DND-41 (cell line): ENCODE measurements at regions not wholly inside any gene's neighbourhood (a gene's known extent, or its start where the extent isn't known, plus 50 kb on each side); places are given as distances from the start of the nearest gene placed in this dataset.
A peak's percentile ranks its signal among the peaks of the same experiment; 100 is the strongest.

Source experiments
- ATAC-seq: fragments of 200-7000 bp; cut with Tn5 transposase; 3 replicates; pipeline ENCODE4 v1.9.1; 2021; ENCODE audit warnings: low read depth; ENCODE audit not compliant: insufficient read depth
- DNase-seq: peaks from one replicate; pipeline ENCODE4 v3.0.0-alpha.2; 2020
- H2AFZ ChIP-seq: 2 replicates; pipeline ENCODE4 v1.6.0; 2012; ENCODE audit warnings: low read depth, low read length
- H3K27ac ChIP-seq: 2 replicates; pipeline ENCODE4 v1.5.1; 2012; ENCODE audit warnings: low read length, inconsistent platforms
- H3K27me3 ChIP-seq: fragments of 200-600 bp; sonication (generic); 2 replicates; pipeline ENCODE4 v1.6.0; 2012; ENCODE audit warnings: low read length, mild to moderate bottlenecking, inconsistent platforms; ENCODE audit not compliant: insufficient read depth, poor library complexity
- H3K36me3 ChIP-seq: 2 replicates; pipeline ENCODE4 v1.5.1; 2012; ENCODE audit warnings: low read length, inconsistent platforms; ENCODE audit not compliant: insufficient read depth
- H3K4me1 ChIP-seq: 2 replicates; pipeline ENCODE4 v1.5.1; 2012; ENCODE audit warnings: mild to moderate bottlenecking, low read length; ENCODE audit not compliant: insufficient read depth
- H3K4me2 ChIP-seq: 2 replicates; pipeline ENCODE4 v1.6.0; 2012; ENCODE audit warnings: mild to moderate bottlenecking, moderate library complexity, low read length, inconsistent platforms; ENCODE audit not compliant: insufficient read depth
- H3K4me3 ChIP-seq, 2 experiments: fragments of 200-600 bp in 1 of 2; shearing (Covaris generic) in 1 of 2; 2 replicates each; pipeline ENCODE4 v1.5.1; 2012 to 2016; ENCODE audit warnings: inconsistent platforms in 2 of 2, low read length in 2 of 2, mild to moderate bottlenecking in 2 of 2, low read depth in 1 of 2, moderate library complexity in 1 of 2
- H3K79me2 ChIP-seq: 2 replicates; pipeline ENCODE4 v1.6.0; 2012; ENCODE audit warnings: low read length, inconsistent platforms; ENCODE audit not compliant: insufficient read depth
- H3K9ac ChIP-seq: 2 replicates; pipeline ENCODE4 v1.6.0; 2012; ENCODE audit warnings: low read depth, mild to moderate bottlenecking, inconsistent platforms, low read length, moderate library complexity
- H3K9me3 ChIP-seq: 2 replicates; pipeline ENCODE4 v1.5.1; 2012; ENCODE audit warnings: low read length, moderate library complexity, mild to moderate bottlenecking, inconsistent platforms; ENCODE audit not compliant: insufficient read depth, severe bottlenecking
- H4K20me1 ChIP-seq: 2 replicates; pipeline ENCODE4 v1.6.0; 2012; ENCODE audit warnings: low read length; ENCODE audit not compliant: insufficient read depth
- EZH2 ChIP-seq: IDR thresholded peaks from 3 replicates; pipeline ENCODE4 v1.6.1; 2012; ENCODE audit warnings: borderline replicate concordance, low read depth, mild to moderate bottlenecking, moderate library complexity, low read length, inconsistent platforms; ENCODE audit not compliant: severe bottlenecking
- TF ChIP-seq, protein P1 (sequence below): IDR thresholded peaks from 2 replicates; pipeline ENCODE4 v1.5.1; 2012; ENCODE audit warnings: borderline replicate concordance, low read length, moderate library complexity, mild to moderate bottlenecking; ENCODE audit not compliant: poor library complexity, severe bottlenecking; ENCODE audit errors: extremely low read depth

DNA sequence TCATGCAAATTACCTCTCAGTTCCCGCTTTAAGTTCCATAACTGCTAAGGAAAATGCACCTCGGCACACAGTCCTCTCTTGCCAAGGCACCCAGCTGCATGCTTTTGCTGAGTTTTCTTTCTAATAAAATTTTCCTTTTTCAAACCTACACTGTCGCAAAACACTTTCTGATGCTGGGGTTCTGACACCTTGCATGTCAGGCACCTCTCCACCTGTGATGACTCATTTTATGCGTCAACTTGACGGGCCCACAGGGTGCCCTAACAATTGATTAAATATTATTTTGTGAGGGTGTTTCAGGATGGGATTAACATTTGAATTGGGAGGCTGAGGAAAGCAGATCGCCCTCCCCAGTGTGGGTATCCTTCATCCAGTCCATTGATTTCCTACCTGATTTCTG, 291.0 kb upstream of the STS start:
- Histone ChIP-seq H4K20me1 (no peaks in the 10 kb centered on the region), H3K4me3 (no peak overlapping the region), H3K4me2 (no peak overlapping the region), H3K27ac (no peak overlapping the region), H3K27me3 (no peaks in the 10 kb centered on the region), H3K9me3 (peaks cover 16% of the 10 kb centered on the region), H3K36me3 (0 out of 2 replicates have a peak, but pooled peaks cover 6% of the 10 kb centered on the region), H3K4me1 (peaks cover under 1% of the 10 kb centered on the region; the same call in 1 of the 2 replicates), H3K9ac (no peak overlapping the region), H3K79me2 (no peaks in the 10 kb centered on the region), H2AFZ (no peak overlapping the region)
- DNase-seq (no peak), ATAC-seq (no peak)
- no peak for TF ChIP-seq EZH2
- TF ChIP-seq, protein P1, sequence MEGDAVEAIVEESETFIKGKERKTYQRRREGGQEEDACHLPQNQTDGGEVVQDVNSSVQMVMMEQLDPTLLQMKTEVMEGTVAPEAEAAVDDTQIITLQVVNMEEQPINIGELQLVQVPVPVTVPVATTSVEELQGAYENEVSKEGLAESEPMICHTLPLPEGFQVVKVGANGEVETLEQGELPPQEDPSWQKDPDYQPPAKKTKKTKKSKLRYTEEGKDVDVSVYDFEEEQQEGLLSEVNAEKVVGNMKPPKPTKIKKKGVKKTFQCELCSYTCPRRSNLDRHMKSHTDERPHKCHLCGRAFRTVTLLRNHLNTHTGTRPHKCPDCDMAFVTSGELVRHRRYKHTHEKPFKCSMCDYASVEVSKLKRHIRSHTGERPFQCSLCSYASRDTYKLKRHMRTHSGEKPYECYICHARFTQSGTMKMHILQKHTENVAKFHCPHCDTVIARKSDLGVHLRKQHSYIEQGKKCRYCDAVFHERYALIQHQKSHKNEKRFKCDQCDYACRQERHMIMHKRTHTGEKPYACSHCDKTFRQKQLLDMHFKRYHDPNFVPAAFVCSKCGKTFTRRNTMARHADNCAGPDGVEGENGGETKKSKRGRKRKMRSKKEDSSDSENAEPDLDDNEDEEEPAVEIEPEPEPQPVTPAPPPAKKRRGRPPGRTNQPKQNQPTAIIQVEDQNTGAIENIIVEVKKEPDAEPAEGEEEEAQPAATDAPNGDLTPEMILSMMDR = no peak

DNA sequence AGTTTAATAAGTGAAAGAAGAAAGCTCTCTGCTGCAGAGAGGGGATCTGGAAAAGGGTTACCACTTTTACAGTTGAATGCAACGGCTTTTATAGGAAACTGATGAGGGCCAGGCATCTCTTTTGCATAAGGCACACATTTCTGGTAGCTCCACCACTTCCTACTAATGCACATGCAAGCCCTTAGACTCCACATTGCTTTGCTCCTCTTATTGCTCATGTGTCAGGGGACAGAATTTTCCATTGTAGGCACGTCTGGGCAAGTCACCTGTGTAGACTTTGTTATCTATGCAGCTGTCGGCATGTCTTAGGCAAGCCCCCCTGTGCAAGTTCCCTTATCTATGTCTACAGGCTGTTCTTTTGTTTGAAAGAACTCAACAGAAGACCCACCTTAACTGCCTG, 294.6 kb upstream of the STS start:
- Histone ChIP-seq H3K4me2 (no peak overlapping the region), H3K4me1 (no peaks in the 10 kb centered on the region; the same call in none of the 2 replicates), H3K4me3 (no peak overlapping the region), H4K20me1 (no peaks in the 10 kb centered on the region), H3K9me3 (peaks cover 7% of the 10 kb centered on the region), H3K79me2 (no peaks in the 10 kb centered on the region), H3K27me3 (no peaks in the 10 kb centered on the region), H3K36me3 (no peaks in the 10 kb centered on the region), H3K9ac (no peak overlapping the region), H2AFZ (no peak overlapping the region), H3K27ac (no peak overlapping the region)
- DNase-seq (peak; percentile 5), ATAC-seq (no peak)
- TF ChIP-seq, protein P1 = no peak
- TF ChIP-seq EZH2 = no peak

DNA sequence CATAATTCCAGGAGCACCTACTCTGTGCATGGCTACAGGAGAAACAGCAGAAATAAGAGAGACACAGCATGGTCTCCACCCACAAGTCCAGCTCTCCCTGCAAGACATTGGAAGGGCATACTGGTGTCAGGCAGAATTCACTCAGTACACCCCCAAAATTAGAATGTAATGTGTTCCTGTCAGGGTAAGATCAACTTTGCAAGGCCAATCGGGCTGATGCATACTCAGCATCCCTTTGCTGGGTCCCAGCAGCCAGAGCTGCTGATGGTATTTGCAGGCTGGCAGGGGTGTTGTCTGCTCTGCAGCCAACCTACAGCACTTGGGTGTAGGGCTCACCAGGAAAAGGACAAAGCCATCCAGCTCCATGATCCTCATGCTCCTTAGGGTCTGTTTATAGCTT, 295.4 kb upstream of the STS start:
- Histone ChIP-seq H4K20me1 (no peaks in the 10 kb centered on the region), H3K36me3 (no peaks in the 10 kb centered on the region), H3K79me2 (no peaks in the 10 kb centered on the region), H3K9me3 (peaks cover 7% of the 10 kb centered on the region), H3K9ac (no peak overlapping the region), H3K27me3 (no peaks in the 10 kb centered on the region), H3K4me1 (no peaks in the 10 kb centered on the region; the same call in none of the 2 replicates), H3K4me3 (no peak overlapping the region), H2AFZ (no peak overlapping the region), H3K4me2 (no peak overlapping the region), H3K27ac (no peak overlapping the region; the same call in 1 of the 2 replicates)
- ATAC-seq = no peak
- TF ChIP-seq, protein P1 = no peak
- no peak for TF ChIP-seq EZH2
- no peak for DNase-seq

DNA sequence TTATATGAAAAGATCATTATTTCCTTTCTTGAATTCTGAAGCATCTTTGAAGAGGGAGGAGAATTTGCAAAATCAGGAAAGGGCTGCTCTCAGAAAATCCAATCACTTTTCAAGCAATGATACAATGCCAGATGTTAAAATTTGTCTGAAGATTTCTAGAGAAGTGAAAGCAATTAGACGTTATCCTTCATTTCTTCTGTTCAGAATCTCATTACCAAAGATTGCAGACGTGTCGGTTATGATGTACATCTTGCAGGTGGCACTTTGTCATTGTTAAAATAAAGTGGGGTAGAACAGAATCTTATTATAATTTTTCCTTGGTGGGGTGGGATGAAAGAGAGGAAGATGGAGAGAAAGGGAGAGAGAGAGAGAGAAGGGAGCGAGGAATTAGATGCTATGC, 296.4 kb upstream of the STS start:
- no peaks in the 10 kb centered on the region for H3K36me3 ChIP-seq
- no peaks in the 10 kb centered on the region for H3K27me3 ChIP-seq
- no peak for DNase-seq
- no peaks in the 10 kb centered on the region for H3K79me2 ChIP-seq
- no peak overlapping the region for H3K9ac ChIP-seq
- no peaks in the 10 kb centered on the region; the same call in none of the 2 replicates for H3K4me1 ChIP-seq
- peaks cover 7% of the 10 kb centered on the region for H3K9me3 ChIP-seq
- no peak for TF ChIP-seq EZH2
- TF ChIP-seq, protein P1 = no peak
- no peak overlapping the region for H3K27ac ChIP-seq
- no peak overlapping the region for H2AFZ ChIP-seq
- no peak for ATAC-seq
- no peaks in the 10 kb centered on the region for H4K20me1 ChIP-seq
- no peak overlapping the region for H3K4me3 ChIP-seq
- H3K4me2 ChIP-seq = no peak overlapping the region
